ENCODE measurements at regions not wholly inside any gene's neighbourhood (a gene's known extent, or its start where the extent isn't known, plus 50 kb on each side); places are given as distances from the start of the nearest gene placed in this dataset.

DNA sequence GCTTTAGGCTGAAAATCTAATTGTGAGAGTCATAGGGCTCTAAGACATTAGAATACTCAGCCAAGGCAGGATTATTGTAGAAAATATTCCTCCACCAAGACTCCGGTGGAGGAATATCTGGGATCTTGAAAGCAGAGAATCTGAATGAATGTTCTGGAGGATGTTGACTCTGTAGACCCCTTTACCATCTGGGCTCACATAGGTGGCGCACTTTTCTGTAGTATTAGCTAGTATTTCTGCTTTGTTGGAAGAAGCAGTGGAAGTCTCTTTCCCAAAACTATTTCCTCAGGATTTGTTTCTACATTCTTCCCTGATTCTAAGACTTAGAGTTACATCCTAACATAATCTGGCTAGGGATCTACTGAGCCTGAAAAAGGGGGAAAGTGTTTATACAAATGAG, 752.4 kb upstream of the SEMA6A start:
- TF ChIP-seq, protein P1, sequence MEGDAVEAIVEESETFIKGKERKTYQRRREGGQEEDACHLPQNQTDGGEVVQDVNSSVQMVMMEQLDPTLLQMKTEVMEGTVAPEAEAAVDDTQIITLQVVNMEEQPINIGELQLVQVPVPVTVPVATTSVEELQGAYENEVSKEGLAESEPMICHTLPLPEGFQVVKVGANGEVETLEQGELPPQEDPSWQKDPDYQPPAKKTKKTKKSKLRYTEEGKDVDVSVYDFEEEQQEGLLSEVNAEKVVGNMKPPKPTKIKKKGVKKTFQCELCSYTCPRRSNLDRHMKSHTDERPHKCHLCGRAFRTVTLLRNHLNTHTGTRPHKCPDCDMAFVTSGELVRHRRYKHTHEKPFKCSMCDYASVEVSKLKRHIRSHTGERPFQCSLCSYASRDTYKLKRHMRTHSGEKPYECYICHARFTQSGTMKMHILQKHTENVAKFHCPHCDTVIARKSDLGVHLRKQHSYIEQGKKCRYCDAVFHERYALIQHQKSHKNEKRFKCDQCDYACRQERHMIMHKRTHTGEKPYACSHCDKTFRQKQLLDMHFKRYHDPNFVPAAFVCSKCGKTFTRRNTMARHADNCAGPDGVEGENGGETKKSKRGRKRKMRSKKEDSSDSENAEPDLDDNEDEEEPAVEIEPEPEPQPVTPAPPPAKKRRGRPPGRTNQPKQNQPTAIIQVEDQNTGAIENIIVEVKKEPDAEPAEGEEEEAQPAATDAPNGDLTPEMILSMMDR (IDR thresholded peaks at IDR 0.05) = no peak
- TF ChIP-seq RFX5 (IDR thresholded peaks at IDR 0.05) (no peak), CBX2 (IDR thresholded peaks at IDR 0.05; ENCODE audit: borderline replicate concordance, low read depth) (no peak), POLR2A (IDR thresholded peaks at IDR 0.05; ENCODE audit: low read length) (no peak)
- TF ChIP-seq, protein P2, sequence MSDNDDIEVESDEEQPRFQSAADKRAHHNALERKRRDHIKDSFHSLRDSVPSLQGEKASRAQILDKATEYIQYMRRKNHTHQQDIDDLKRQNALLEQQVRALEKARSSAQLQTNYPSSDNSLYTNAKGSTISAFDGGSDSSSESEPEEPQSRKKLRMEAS (IDR thresholded peaks at IDR 0.05) = no peak
